IPS-NIHi7 (cell line): ENCODE measurements at regions not wholly inside any gene's neighbourhood (a gene's known extent, or its start where the extent isn't known, plus 50 kb on each side); places are given as distances from the start of the nearest gene placed in this dataset.
A peak's percentile ranks its signal among the peaks of the same experiment; 100 is the strongest.
"Not testable (repeated sequence)": the region's sequence is repeated elsewhere in the genome, so short reads cannot be mapped to it uniquely, and the experiment has no call there.

ENCODE experiments used
- DNase-seq: peaks from one replicate; pipeline ENCODE4 v3.0.0; 2012; ENCODE audit warnings: mixed read lengths; ENCODE audit errors: extremely low spot score

GRCh38 chr22:10526079-10526478, 5001.9 kb upstream of the OR11H1 start:
- DNase-seq = not testable (repeated sequence)

GRCh38 chr22:10531141-10531540, 4996.9 kb upstream of the OR11H1 start:
- not testable (repeated sequence) for DNase-seq

GRCh38 chr22:10572531-10572930, 4955.5 kb upstream of the OR11H1 start:
- DNase-seq = not testable (repeated sequence)

- DNase-seq = not testable (repeated sequence)
Observed at GRCh38 chr22:10601071-10601470, 4926.9 kb upstream of the OR11H1 start.

- not testable (repeated sequence) for DNase-seq
Observed at GRCh38 chr22:10631961-10632360, 4896.0 kb upstream of the OR11H1 start.

- not testable (repeated sequence) for DNase-seq
Observed at GRCh38 chr22:10635341-10635740, 4892.7 kb upstream of the OR11H1 start.

- DNase-seq = not testable (repeated sequence)
Observed at GRCh38 chr22:10662818-10663217, 4865.2 kb upstream of the OR11H1 start.

- not testable (repeated sequence) for DNase-seq
Observed at GRCh38 chr22:10673065-10673464, 4854.9 kb upstream of the OR11H1 start.

GRCh38 chr22:10678720-10679119, 4849.3 kb upstream of the OR11H1 start:
- not testable (repeated sequence) for DNase-seq

- not testable (repeated sequence) for DNase-seq
Observed at GRCh38 chr22:10685436-10685835, 4842.6 kb upstream of the OR11H1 start.

GRCh38 chr22:10687256-10687655, 4840.7 kb upstream of the OR11H1 start:
- DNase-seq = not testable (repeated sequence)

GRCh38 chr22:10698836-10699235, 4829.2 kb upstream of the OR11H1 start:
- not testable (repeated sequence) for DNase-seq

GRCh38 chr22:10699301-10700097, 4828.5 kb upstream of the OR11H1 start:
- DNase-seq = peak; percentile 0

- DNase-seq = not testable (repeated sequence)
Observed at GRCh38 chr22:10708175-10708574, 4819.8 kb upstream of the OR11H1 start.

GRCh38 chr22:10710923-10711322, 4817.1 kb upstream of the OR11H1 start:
- not testable (repeated sequence) for DNase-seq

GRCh38 chr22:10722804-10723203, 4805.2 kb upstream of the OR11H1 start:
- not testable (repeated sequence) for DNase-seq

- DNase-seq = not testable (repeated sequence)
Observed at GRCh38 chr22:10723966-10724365, 4804.0 kb upstream of the OR11H1 start.

GRCh38 chr22:10727393-10727792, 4800.6 kb upstream of the OR11H1 start:
- DNase-seq = no peak

GRCh38 chr22:10729979-10730378, 4798.0 kb upstream of the OR11H1 start:
- not testable (repeated sequence) for DNase-seq

GRCh38 chr22:10730706-10731105, 4797.3 kb upstream of the OR11H1 start:
- DNase-seq = not testable (repeated sequence)

- DNase-seq = not testable (repeated sequence)
Observed at GRCh38 chr22:10731246-10731974, 4796.6 kb upstream of the OR11H1 start.

- not testable (repeated sequence) for DNase-seq
Observed at GRCh38 chr22:10735075-10735474, 4792.9 kb upstream of the OR11H1 start.

GRCh38 chr22:10736879-10737278, 4791.1 kb upstream of the OR11H1 start:
- DNase-seq = not testable (repeated sequence)
